PC-9 (cell line): ENCODE measurements at regions not wholly inside any gene's neighbourhood (a gene's known extent, or its start where the extent isn't known, plus 50 kb on each side); places are given as distances from the start of the nearest gene placed in this dataset.

Experiments used
- BruUV-seq: library from RNA; stranded (reverse); fragments of 400-500 nt; replicated peaks from 2 replicates; lab custom pipeline; 2021; lab: Mats Ljungman, UMichigan
- CTCF ChIA-PET: fragments of 300-600 bp; sonication (Branson Sonifier 250); formaldehyde crosslinking; loops from one replicate; lab custom pipeline; 2022; ENCODE audit warnings: antibody characterized with exemption; lab: Charles Lee
- POLR2A ChIA-PET: fragments of 300-600 bp; sonication (Branson Sonifier 250); formaldehyde crosslinking; loops from one replicate; lab custom pipeline; 2022; ENCODE audit warnings: antibody characterized with exemption; ENCODE audit not compliant: unreplicated experiment; lab: Charles Lee
- DNase-seq, 2 experiments: peaks; one replicate each; pipeline versions ENCODE4 v3.0.0 to v3.0.0-alpha.2; 2015 to 2022; ENCODE audit warnings: mixed read lengths in 1 of 2
- H2AFZ ChIP-seq: fragments of 200-600 bp; sonication (generic); 2 replicates; pipeline ENCODE4 v1.8.1; 2017; ENCODE audit warnings: antibody characterized with exemption
- H3F3A ChIP-seq: fragments of 200-600 bp; sonication (generic); 2 replicates; pipeline ENCODE4 v1.8.1; 2017; ENCODE audit warnings: antibody characterized with exemption, mild to moderate bottlenecking, low read depth; ENCODE audit not compliant: insufficient read depth
- H3K27ac ChIP-seq: fragments of 200-600 bp; sonication (generic); 2 replicates; pipeline ENCODE4 v1.6.1; 2016; ENCODE audit warnings: mixed run types
- H3K27me3 ChIP-seq: fragments of 200-600 bp; sonication (generic); 2 replicates; pipeline ENCODE4 v1.6.1; 2016; ENCODE audit warnings: low read depth, mixed run types; ENCODE audit not compliant: insufficient read depth
- H3K36me3 ChIP-seq: fragments of 200-600 bp; sonication (generic); 2 replicates; pipeline ENCODE4 v1.6.1; 2016; ENCODE audit warnings: low read depth, mixed run types
- H3K4me1 ChIP-seq: fragments of 200-600 bp; sonication (generic); replicated peaks from 2 replicates; pipeline ENCODE4 v1.6.1; 2016; ENCODE audit warnings: mixed run types; ENCODE audit not compliant: insufficient read depth
- H3K4me2 ChIP-seq: fragments of 200-600 bp; sonication (generic); 2 replicates; pipeline ENCODE4 v1.6.1; 2017; ENCODE audit warnings: mixed run types
- H3K4me3 ChIP-seq: fragments of 200-600 bp; sonication (generic); 2 replicates; pipeline ENCODE4 v1.6.1; 2016; ENCODE audit warnings: mixed run types
- H3K79me2 ChIP-seq: fragments of 200-600 bp; sonication (generic); 2 replicates; pipeline ENCODE4 v1.6.1; 2017; ENCODE audit warnings: low read depth, mixed run types
- H3K9me2 ChIP-seq: fragments of 200-600 bp; sonication (generic); 2 replicates; pipeline ENCODE4 v1.8.1; 2017; ENCODE audit warnings: mild to moderate bottlenecking; ENCODE audit not compliant: insufficient read depth
- H3K9me3 ChIP-seq: fragments of 200-600 bp; sonication (generic); 2 replicates; pipeline ENCODE4 v1.8.1; 2016; ENCODE audit warnings: low read depth; ENCODE audit not compliant: insufficient read depth
- H4K20me1 ChIP-seq: fragments of 200-600 bp; sonication (generic); 2 replicates; pipeline ENCODE4 v1.8.1; 2017; ENCODE audit not compliant: insufficient read depth
- CTCF ChIP-seq: fragments of 200-600 bp; sonication (generic); conservative IDR thresholded peaks from 2 replicates; pipeline ENCODE4 v1.6.1; 2017; ENCODE audit warnings: mixed run types, antibody characterized with exemption, mild to moderate bottlenecking, moderate library complexity
- EZH2 ChIP-seq: fragments of 200-600 bp; sonication (generic); IDR thresholded peaks from 2 replicates; pipeline ENCODE4 v1.8.0; 2017; ENCODE audit warnings: antibody characterized with exemption, low read depth
- intact Hi-C: fragments of 100-400 bp; cut with micrococcal nuclease; formaldehyde crosslinking; loops from one replicate; pipeline ENCODE4 v1.10.0; 2022; ENCODE audit not compliant: unreplicated experiment

DNA sequence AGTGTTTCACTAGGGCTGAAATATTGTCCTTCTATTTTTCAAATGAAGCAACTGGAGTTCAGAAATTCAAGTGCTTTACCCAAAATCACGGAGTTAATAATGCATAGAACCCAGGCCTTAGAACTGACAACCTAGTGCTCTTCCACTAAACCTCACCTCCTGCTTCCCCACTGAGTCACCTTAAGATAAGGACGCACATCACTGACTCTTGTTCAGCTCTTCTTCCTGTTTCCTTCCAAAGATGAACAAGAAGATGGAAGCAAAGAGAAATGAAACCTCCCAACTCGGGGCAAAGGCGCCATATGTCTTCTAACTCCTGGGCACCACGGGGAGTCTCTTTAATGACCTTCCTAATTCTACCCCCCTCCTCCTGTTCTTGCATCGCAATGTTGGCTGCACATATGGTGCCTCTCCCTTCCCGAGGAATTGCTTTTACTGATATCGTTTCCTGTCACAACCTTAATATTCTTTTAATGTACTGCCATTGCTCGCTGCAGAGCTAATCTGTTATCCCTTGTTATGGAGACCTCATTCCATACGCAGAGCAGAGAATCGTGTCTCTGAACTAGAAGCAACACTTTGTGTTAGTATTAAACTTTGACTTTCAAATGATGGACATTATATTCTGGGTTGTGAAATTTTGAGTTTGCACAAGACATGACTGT is 591.4 kb downstream of the TMEM114 start:
- BruUV-seq = no TSS peak
- TF ChIP-seq CTCF (no peak), EZH2 (no peak)

GRCh38 chr16:7997966-7998365 is 592.3 kb downstream of the TMEM114 start:
- Histone ChIP-seq H3K4me2 (no peak overlapping the region), H3K79me2 (no peaks in the 10 kb centered on the region), H3K9me3 (no peaks in the 10 kb centered on the region), H3K4me3 (no peak overlapping the region), H4K20me1 (no peaks in the 10 kb centered on the region), H3K27ac (no peak overlapping the region), H3K4me1 (no peaks in the 10 kb centered on the region), H3K36me3 (no peaks in the 10 kb centered on the region), H3K9me2 (no peaks in the 10 kb centered on the region), H3K27me3 (0 out of 2 replicates have a peak, but pooled peaks cover 3% of the 10 kb centered on the region), H3F3A (no peaks in the 10 kb centered on the region), H2AFZ (no peak overlapping the region)
- no peak for DNase-seq
- intact Hi-C loops = no loop called here
- BruUV-seq = no TSS peak
- CTCF ChIA-PET = no interaction called here
- TF ChIP-seq CTCF (no peak), EZH2 (no peak)
- POLR2A ChIA-PET = no interaction called here

More for the DNA sequence above, 591.4 kb downstream of the TMEM114 start:
- Histone ChIP-seq H3K4me2 (no peak overlapping the region), H4K20me1 (no peaks in the 10 kb centered on the region), H3K27ac (no peak overlapping the region), H2AFZ (no peak overlapping the region), H3K4me3 (no peak overlapping the region), H3K9me3 (no peaks in the 10 kb centered on the region), H3K4me1 (no peaks in the 10 kb centered on the region), H3K9me2 (no peaks in the 10 kb centered on the region), H3K36me3 (no peaks in the 10 kb centered on the region), H3K27me3 (0 out of 2 replicates have a peak, but pooled peaks cover 3% of the 10 kb centered on the region), H3K79me2 (no peaks in the 10 kb centered on the region), H3F3A (no peaks in the 10 kb centered on the region)
- intact Hi-C loops = no loop called here
- no peak for DNase-seq
- CTCF ChIA-PET = no interaction called here
- POLR2A ChIA-PET = no interaction called here

- Histone ChIP-seq H3K27ac (no peak overlapping the region), H4K20me1 (no peaks in the 10 kb centered on the region), H3K9me3 (no peaks in the 10 kb centered on the region), H3K27me3 (peaks cover 11% of the 10 kb centered on the region; the same call in 1 of the 2 replicates), H2AFZ (no peak overlapping the region), H3F3A (no peaks in the 10 kb centered on the region), H3K79me2 (no peaks in the 10 kb centered on the region), H3K36me3 (no peaks in the 10 kb centered on the region), H3K9me2 (no peaks in the 10 kb centered on the region), H3K4me3 (no peak overlapping the region), H3K4me2 (no peak overlapping the region), H3K4me1 (no peaks in the 10 kb centered on the region)
- intact Hi-C loops = no loop called here
- ChIA-PET CTCF (no interaction called here), POLR2A (no interaction called here)
- TF ChIP-seq CTCF (no peak), EZH2 (no peak)
- no peak for DNase-seq
- BruUV-seq = no TSS peak
These were observed 597.7 kb downstream of the TMEM114 start for GRCh38 chr16:7992616-7993015.
